Neural cell (in vitro differentiated cells): ENCODE measurements at regions not wholly inside any gene's neighbourhood (a gene's known extent, or its start where the extent isn't known, plus 50 kb on each side); places are given as distances from the start of the nearest gene placed in this dataset.

Experiments
- H2AFZ ChIP-seq: fragments of 200-600, 300-800 bp; sonication (generic), shearing (Covaris generic); 2 replicates; pipeline ENCODE4 v1.6.0; 2014; ENCODE audit warnings: low read depth, mild to moderate bottlenecking, antibody characterized with exemption, low read length, moderate library complexity
- H3F3A ChIP-seq: fragments of 200-600 bp; shearing (Covaris generic); 2 replicates; pipeline ENCODE4 v1.6.1; 2016; ENCODE audit warnings: mild to moderate bottlenecking, moderate library complexity, mixed read lengths, antibody characterized with exemption, low read length; ENCODE audit not compliant: insufficient read depth, poor library complexity, severe bottlenecking
- H3K27ac ChIP-seq: fragments of 200-600, 300-800 bp; sonication (generic), shearing (Covaris generic); 2 replicates; pipeline ENCODE4 v1.5.1; 2014; ENCODE audit warnings: mild to moderate bottlenecking, low read length, moderate library complexity
- H3K27me3 ChIP-seq: fragments of 300-800, 200-600 bp; sonication (generic), shearing (Covaris generic); 2 replicates; pipeline ENCODE4 v1.6.0; 2014; ENCODE audit warnings: mild to moderate bottlenecking, low read depth, low read length, moderate library complexity; ENCODE audit not compliant: insufficient read depth
- H3K36me3 ChIP-seq: fragments of 300-800, 200-600 bp; sonication (generic), shearing (Covaris generic); 2 replicates; pipeline ENCODE4 v1.5.1; 2014; ENCODE audit warnings: mild to moderate bottlenecking, antibody characterized with exemption, low read length, moderate library complexity; ENCODE audit not compliant: insufficient read depth
- H3K4me2 ChIP-seq: fragments of 300-800, 200-600 bp; sonication (generic), shearing (Covaris generic); 2 replicates; pipeline ENCODE4 v1.6.0; 2014; ENCODE audit warnings: mild to moderate bottlenecking, low read length
- H3K4me3 ChIP-seq: fragments of 300-800, 200-600 bp; sonication (generic), shearing (Covaris generic); 2 replicates; pipeline ENCODE4 v1.5.1; 2014; ENCODE audit warnings: mild to moderate bottlenecking, low read length, moderate library complexity
- H3K79me2 ChIP-seq: fragments of 200-600 bp; shearing (Covaris generic); replicated peaks from 2 replicates; pipeline ENCODE4 v1.6.0; 2014; ENCODE audit warnings: mild to moderate bottlenecking, low read length, moderate library complexity; ENCODE audit not compliant: insufficient read depth
- H3K9ac ChIP-seq: fragments of 300-800, 200-600 bp; sonication (generic), shearing (Covaris generic); 2 replicates; pipeline ENCODE4 v1.6.1; 2016; ENCODE audit warnings: mild to moderate bottlenecking, low read length, mixed read lengths
- H3K9me2 ChIP-seq: fragments of 200-600 bp; shearing (Covaris generic); 2 replicates; pipeline ENCODE4 v1.6.1; 2016; ENCODE audit warnings: mild to moderate bottlenecking, low read length, mixed read lengths; ENCODE audit not compliant: insufficient read depth
- H3K9me3 ChIP-seq: fragments of 200-600, 300-800 bp; sonication (generic), shearing (Covaris generic); 2 replicates; pipeline ENCODE4 v1.6.1; 2016; ENCODE audit warnings: mild to moderate bottlenecking, mixed run types, low read length, moderate library complexity, mixed read lengths
- H4K20me1 ChIP-seq: fragments of 200-600 bp; shearing (Covaris generic); 2 replicates; pipeline ENCODE4 v1.6.1; 2016; ENCODE audit warnings: mild to moderate bottlenecking, mixed run types; ENCODE audit not compliant: insufficient read depth
- EP300 ChIP-seq: fragments of 450-650 bp; conservative IDR thresholded peaks from 2 replicates; pipeline ENCODE4 v1.6.1; 2014; ENCODE audit warnings: antibody characterized with exemption, mild to moderate bottlenecking, moderate library complexity; ENCODE audit not compliant: poor library complexity, severe bottlenecking
- EZH2 ChIP-seq: fragments of 200-600, 300-800 bp; shearing (Covaris generic), sonication (generic); IDR thresholded peaks from 2 replicates; pipeline ENCODE4 v1.6.1; 2014; ENCODE audit warnings: antibody characterized with exemption, low read length, borderline replicate concordance, mild to moderate bottlenecking; ENCODE audit not compliant: insufficient read depth, poor library complexity, severe bottlenecking
- MXI1 ChIP-seq: fragments of 450-650 bp; conservative IDR thresholded peaks from 2 replicates; pipeline ENCODE4 v1.6.1; 2014; ENCODE audit warnings: antibody characterized with exemption, mild to moderate bottlenecking; ENCODE audit not compliant: poor library complexity, severe bottlenecking
- POLR2AphosphoS5 ChIP-seq: IDR thresholded peaks from 2 replicates; pipeline ENCODE4 v1.6.1; 2012
- RAD21 ChIP-seq: fragments of 450-650 bp; conservative IDR thresholded peaks from 2 replicates; pipeline ENCODE4 v1.6.1; 2014; ENCODE audit warnings: antibody characterized with exemption, mild to moderate bottlenecking, moderate library complexity
- SMC3 ChIP-seq: fragments of 450-650 bp; conservative IDR thresholded peaks from 2 replicates; pipeline ENCODE4 v1.6.1; 2014; ENCODE audit warnings: antibody characterized with exemption, mild to moderate bottlenecking, moderate library complexity; ENCODE audit not compliant: poor library complexity
- TAF1 ChIP-seq: IDR thresholded peaks from 2 replicates; pipeline ENCODE4 v1.6.1; 2012; ENCODE audit warnings: low read depth
- TF ChIP-seq, protein P1 (sequence below): fragments of 450-650 bp; IDR thresholded peaks from 2 replicates; pipeline ENCODE4 v1.5.1; 2014; ENCODE audit warnings: antibody characterized with exemption, mild to moderate bottlenecking, moderate library complexity; ENCODE audit not compliant: poor library complexity, severe bottlenecking
- TF ChIP-seq, protein P2 (sequence below): IDR thresholded peaks from 2 replicates; pipeline ENCODE4 v1.6.1; 2012; ENCODE audit warnings: borderline replicate concordance

DNA sequence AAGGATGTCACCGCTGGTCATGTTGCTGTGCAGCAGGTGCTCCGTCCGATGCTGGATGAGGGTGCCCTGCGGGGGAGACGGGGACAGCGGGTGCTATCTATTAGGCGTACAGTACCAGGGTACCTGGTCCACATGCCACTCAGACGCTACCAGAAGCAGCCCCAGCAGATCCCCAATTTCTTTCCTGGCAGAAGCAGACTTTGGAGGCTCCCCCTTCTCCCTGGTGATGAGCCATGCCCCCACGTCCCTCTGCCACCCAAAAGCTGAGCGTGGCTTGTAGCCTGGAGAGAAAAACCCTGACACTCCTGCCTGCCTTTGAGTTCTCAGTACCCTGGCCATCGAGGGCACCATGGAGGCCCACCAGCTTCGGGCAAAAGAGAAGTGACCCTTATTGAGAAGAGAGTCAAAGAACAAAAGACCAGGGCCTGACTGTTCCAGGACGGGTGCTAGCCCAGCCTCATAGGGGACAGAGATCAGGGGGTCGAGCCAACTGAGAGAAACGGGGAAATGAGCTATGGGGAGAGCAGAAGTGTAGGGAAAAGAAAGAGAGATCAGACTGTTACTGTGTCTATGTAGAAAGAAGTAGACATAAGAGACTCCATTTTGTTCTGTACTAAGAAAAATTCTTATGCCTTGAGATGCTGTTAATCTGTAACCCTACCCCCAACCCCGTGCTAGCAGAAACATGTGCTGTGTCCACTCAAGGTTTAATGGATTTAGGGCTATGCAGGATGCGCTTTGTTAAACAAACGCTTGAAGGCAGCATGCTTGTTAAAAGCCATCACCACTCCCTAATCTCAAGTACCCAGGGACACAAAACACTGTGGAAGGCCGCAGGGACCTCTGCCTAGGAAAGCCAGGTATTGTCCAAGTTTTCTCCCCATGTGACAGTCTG, 62.0 kb upstream of the ZNF354B start:
- H3K4me2 ChIP-seq, result no peak overlapping the region
- no peak overlapping the region for H3K27ac ChIP-seq
- no peak overlapping the region for H3K4me3 ChIP-seq
- no peaks in the 10 kb centered on the region for H3K9me3 ChIP-seq
- no peak overlapping the region for H3K9ac ChIP-seq
- TF ChIP-seq TAF1 (no peak), EZH2 (no peak), POLR2AphosphoS5 (no peak), SMC3 (no peak), RAD21 (no peak), EP300 (no peak), MXI1 (no peak)
- TF ChIP-seq, protein P1, sequence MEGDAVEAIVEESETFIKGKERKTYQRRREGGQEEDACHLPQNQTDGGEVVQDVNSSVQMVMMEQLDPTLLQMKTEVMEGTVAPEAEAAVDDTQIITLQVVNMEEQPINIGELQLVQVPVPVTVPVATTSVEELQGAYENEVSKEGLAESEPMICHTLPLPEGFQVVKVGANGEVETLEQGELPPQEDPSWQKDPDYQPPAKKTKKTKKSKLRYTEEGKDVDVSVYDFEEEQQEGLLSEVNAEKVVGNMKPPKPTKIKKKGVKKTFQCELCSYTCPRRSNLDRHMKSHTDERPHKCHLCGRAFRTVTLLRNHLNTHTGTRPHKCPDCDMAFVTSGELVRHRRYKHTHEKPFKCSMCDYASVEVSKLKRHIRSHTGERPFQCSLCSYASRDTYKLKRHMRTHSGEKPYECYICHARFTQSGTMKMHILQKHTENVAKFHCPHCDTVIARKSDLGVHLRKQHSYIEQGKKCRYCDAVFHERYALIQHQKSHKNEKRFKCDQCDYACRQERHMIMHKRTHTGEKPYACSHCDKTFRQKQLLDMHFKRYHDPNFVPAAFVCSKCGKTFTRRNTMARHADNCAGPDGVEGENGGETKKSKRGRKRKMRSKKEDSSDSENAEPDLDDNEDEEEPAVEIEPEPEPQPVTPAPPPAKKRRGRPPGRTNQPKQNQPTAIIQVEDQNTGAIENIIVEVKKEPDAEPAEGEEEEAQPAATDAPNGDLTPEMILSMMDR, result no peak
- TF ChIP-seq, protein P2, sequence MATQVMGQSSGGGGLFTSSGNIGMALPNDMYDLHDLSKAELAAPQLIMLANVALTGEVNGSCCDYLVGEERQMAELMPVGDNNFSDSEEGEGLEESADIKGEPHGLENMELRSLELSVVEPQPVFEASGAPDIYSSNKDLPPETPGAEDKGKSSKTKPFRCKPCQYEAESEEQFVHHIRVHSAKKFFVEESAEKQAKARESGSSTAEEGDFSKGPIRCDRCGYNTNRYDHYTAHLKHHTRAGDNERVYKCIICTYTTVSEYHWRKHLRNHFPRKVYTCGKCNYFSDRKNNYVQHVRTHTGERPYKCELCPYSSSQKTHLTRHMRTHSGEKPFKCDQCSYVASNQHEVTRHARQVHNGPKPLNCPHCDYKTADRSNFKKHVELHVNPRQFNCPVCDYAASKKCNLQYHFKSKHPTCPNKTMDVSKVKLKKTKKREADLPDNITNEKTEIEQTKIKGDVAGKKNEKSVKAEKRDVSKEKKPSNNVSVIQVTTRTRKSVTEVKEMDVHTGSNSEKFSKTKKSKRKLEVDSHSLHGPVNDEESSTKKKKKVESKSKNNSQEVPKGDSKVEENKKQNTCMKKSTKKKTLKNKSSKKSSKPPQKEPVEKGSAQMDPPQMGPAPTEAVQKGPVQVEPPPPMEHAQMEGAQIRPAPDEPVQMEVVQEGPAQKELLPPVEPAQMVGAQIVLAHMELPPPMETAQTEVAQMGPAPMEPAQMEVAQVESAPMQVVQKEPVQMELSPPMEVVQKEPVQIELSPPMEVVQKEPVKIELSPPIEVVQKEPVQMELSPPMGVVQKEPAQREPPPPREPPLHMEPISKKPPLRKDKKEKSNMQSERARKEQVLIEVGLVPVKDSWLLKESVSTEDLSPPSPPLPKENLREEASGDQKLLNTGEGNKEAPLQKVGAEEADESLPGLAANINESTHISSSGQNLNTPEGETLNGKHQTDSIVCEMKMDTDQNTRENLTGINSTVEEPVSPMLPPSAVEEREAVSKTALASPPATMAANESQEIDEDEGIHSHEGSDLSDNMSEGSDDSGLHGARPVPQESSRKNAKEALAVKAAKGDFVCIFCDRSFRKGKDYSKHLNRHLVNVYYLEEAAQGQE, result no peak
- H4K20me1 ChIP-seq, result no peaks in the 10 kb centered on the region
- H3F3A ChIP-seq, result no peaks in the 10 kb centered on the region
- no peak overlapping the region for H2AFZ ChIP-seq
- H3K79me2 ChIP-seq, result no peaks in the 10 kb centered on the region
- H3K27me3 ChIP-seq, result no peaks in the 10 kb centered on the region
- no peaks in the 10 kb centered on the region for H3K36me3 ChIP-seq
- no peaks in the 10 kb centered on the region for H3K9me2 ChIP-seq

DNA sequence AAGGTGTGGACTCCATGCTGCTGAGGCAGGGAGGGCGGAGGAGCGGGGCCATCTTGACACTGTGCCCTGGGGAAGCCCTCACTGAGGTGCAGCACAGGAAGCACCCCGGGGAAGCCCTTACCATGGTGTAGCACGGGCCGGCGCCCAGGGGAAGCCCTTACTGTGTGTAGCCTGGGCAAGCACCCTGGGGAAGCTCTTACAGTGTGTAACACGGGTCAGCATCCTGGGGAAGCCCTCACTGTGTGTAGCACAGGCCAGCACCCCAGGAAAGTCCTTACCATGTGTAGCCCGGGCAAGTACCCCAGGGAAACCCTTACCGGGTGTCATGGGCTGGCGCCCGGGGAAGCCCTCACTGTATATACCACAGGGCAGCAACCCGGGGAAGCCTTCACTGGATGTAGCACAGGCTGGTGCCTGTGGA, 62.6 kb upstream of the ZNF354B start:
- H2AFZ ChIP-seq, result no peak overlapping the region
- H4K20me1 ChIP-seq, result no peaks in the 10 kb centered on the region
- H3K27me3 ChIP-seq, result no peaks in the 10 kb centered on the region
- H3K79me2 ChIP-seq, result no peaks in the 10 kb centered on the region
- no peak overlapping the region for H3K9ac ChIP-seq
- H3F3A ChIP-seq, result no peaks in the 10 kb centered on the region
- no peak overlapping the region for H3K27ac ChIP-seq
- no peaks in the 10 kb centered on the region for H3K36me3 ChIP-seq
- H3K9me2 ChIP-seq, result no peaks in the 10 kb centered on the region
- no peaks in the 10 kb centered on the region for H3K9me3 ChIP-seq
- no peak overlapping the region for H3K4me2 ChIP-seq
- TF ChIP-seq, protein P2, result no peak
- TF ChIP-seq MXI1, result no peak
- TF ChIP-seq EP300, result no peak
- TF ChIP-seq, protein P1, result no peak
- TF ChIP-seq EZH2, result no peak
- no peak for TF ChIP-seq RAD21
- no peak for TF ChIP-seq TAF1
- TF ChIP-seq POLR2AphosphoS5, result no peak
- TF ChIP-seq SMC3, result no peak
- no peak overlapping the region for H3K4me3 ChIP-seq
